22Rv1 (cell line): ENCODE measurements at regions not wholly inside any gene's neighbourhood (a gene's known extent, or its start where the extent isn't known, plus 50 kb on each side); places are given as distances from the start of the nearest gene placed in this dataset.

Source experiments
- CTCF ChIP-seq: fragments of 450-650 bp; IDR thresholded peaks from 2 replicates; pipeline ENCODE4 v1.5.1; 2017; ENCODE audit warnings: mild to moderate bottlenecking
- ZFX ChIP-seq: fragments of 450-650 bp; IDR thresholded peaks from 2 replicates; pipeline ENCODE4 v1.6.1; 2017; ENCODE audit warnings: antibody characterized with exemption, borderline replicate concordance

GRCh38 chr4:89586864-89587263 lies 250.1 kb downstream of the SNCA start:
- TF ChIP-seq CTCF (peak; percentile 52), ZFX (no peak)
